Esophagus squamous epithelium (tissue), 5 donors: ENCODE measurements at regions not wholly inside any gene's neighbourhood (a gene's known extent, or its start where the extent isn't known, plus 50 kb on each side); places are given as distances from the start of the nearest gene placed in this dataset.

Source experiments
- DNase-seq: peaks from one replicate; lab custom pipeline; 2025; lab: John Stamatoyannopoulos, UW
- H3K27ac ChIP-seq, 4 donors: fragments of 200-600 bp; sonication (generic); one replicate each; pipeline ENCODE4 v1.5.1; 2016 to 2019; ENCODE audit warnings: mild to moderate bottlenecking in 1 of 4
- H3K27me3 ChIP-seq, 4 donors: fragments of 200-600 bp; sonication (generic); 1 replicate in 3 of 4; 2 replicates in 1 of 4; pipeline versions ENCODE4 v1.5.1 to v1.6.0; 2017 to 2021; ENCODE audit warnings: antibody characterized with exemption in 1 of 4
- H3K36me3 ChIP-seq, 3 donors: fragments of 200-600 bp; sonication (generic); one replicate each; pipeline ENCODE4 v1.5.1; 2016 to 2019
- H3K4me1 ChIP-seq, 3 donors: fragments of 200-600 bp; sonication (generic); one replicate each; pipeline ENCODE4 v1.5.1; 2017 to 2019
- H3K4me3 ChIP-seq, 4 donors: fragments of 200-600 bp; sonication (generic); 1 replicate in 3 of 4; 2 replicates in 1 of 4; pipeline ENCODE4 v1.5.1; 2016 to 2019; ENCODE audit warnings: mild to moderate bottlenecking in 2 of 4, moderate library complexity in 1 of 4
- H3K9me3 ChIP-seq, 3 donors: fragments of 200-600 bp; sonication (generic); one replicate each; pipeline ENCODE4 v1.5.1; 2016 to 2019
- CTCF ChIP-seq, 6 experiments: fragments of 450-650 bp in 4 of 6; fragments of 200-600 bp in 2 of 6; sonication (generic) in 2 of 6; IDR thresholded peaks; one replicate each; pipeline ENCODE4 v1.5.1; 2016 to 2019; ENCODE audit warnings: antibody characterized with exemption in 6 of 6, mild to moderate bottlenecking in 4 of 6, moderate library complexity in 4 of 6
- POLR2A ChIP-seq, 4 donors: fragments of 450-650 bp; IDR thresholded peaks; one replicate each; pipeline ENCODE4 v1.6.1; 2017; ENCODE audit warnings: antibody characterized with exemption in 4 of 4, mild to moderate bottlenecking in 4 of 4, moderate library complexity in 3 of 4
- WGBS, 2 donors: methylation state at CpG; one replicate each; pipeline ENCODE4 v1.1.5; 2018; 5-methylcytosine and 5-hydroxymethylcytosine counted together
- intact Hi-C: fragments of 100-400 bp; cut with DNase I; formaldehyde crosslinking; loops from one replicate; pipeline ENCODE4 v1.15.0; 2022
- donor health status: DM: yes; HTN: yes; CAD: no.

DNA sequence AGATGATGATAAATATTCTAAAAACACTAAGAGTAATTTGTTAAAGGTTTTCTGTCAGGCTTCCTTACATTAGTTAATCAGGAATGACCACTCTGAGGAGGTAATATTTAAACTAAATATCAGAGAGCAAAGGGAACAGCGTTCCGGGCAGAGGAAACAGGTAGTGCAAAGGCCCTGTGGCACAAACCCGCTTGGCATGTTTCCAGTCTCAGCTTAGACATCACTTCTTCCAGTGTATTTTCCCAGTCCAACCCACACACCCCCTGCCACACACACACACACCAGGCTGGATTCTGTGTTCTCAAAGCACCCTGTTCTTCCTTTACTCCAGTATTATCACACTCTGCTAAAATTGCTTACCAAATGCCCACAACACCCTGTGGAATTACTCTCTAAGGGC, 247.1 kb downstream of the RPS29 start:
- Histone ChIP-seq H3K36me3 (no peaks in the 10 kb centered on the region), H3K4me3 (no peak overlapping the region), H3K27me3 (no peaks in the 10 kb centered on the region), H3K4me1 (no peaks in the 10 kb centered on the region), H3K9me3 (no peaks in the 10 kb centered on the region), H3K27ac (no peak overlapping the region)
- intact Hi-C loops, result no loop called here
- no peak for DNase-seq
- WGBS, 2 donors, result 84 to 93% methylated on average over 3 of the region's 3 CpGs
- TF ChIP-seq CTCF (IDR thresholded peaks at IDR 0.05) (no peak), POLR2A (IDR thresholded peaks at IDR 0.05) (no peak)

DNA sequence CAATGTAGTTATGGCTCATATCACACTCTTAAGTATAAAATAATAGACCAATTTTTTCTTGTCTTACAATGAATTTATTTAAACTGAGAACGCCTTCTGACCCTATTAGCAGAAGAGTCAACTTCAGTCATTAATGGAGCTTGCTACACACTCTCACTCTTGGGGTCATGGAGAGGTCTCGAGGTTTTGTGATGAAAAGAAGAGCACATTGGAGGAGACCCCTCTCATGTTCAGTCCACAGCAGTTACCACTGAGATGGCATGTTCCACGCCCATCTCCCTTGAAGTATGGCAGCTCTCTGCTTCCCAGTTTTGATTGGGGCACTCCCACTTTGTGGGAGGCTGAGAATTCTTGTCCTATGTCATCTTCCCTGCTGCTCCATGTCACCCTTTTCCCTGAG, 266.4 kb downstream of the RPS29 start:
- H3K9me3 ChIP-seq, result no peaks in the 10 kb centered on the region

GRCh38 chr14:49315570-49315969, 270.6 kb downstream of the RPS29 start:
- H3K36me3 ChIP-seq, result no peaks in the 10 kb centered on the region
- intact Hi-C loops, result no loop called here
- WGBS, 2 donors, result 62 to 64% methylated on average over 4 of the region's 4 CpGs
- no peak for DNase-seq
- H3K4me1 ChIP-seq, result no peaks in the 10 kb centered on the region
- TF ChIP-seq POLR2A (IDR thresholded peaks at IDR 0.05), result no peak
- no peak for TF ChIP-seq CTCF (IDR thresholded peaks at IDR 0.05)
- no peaks in the 10 kb centered on the region for H3K9me3 ChIP-seq
- H3K27ac ChIP-seq, result no peak overlapping the region
- H3K4me3 ChIP-seq, result no peak overlapping the region
- no peaks in the 10 kb centered on the region for H3K27me3 ChIP-seq

More for the DNA sequence above, 266.4 kb downstream of the RPS29 start:
- H3K4me3 ChIP-seq, result no peak overlapping the region
- intact Hi-C loops, result no loop called here
- no peaks in the 10 kb centered on the region for H3K27me3 ChIP-seq
- 36 to 50% methylated on average over 3 of the region's 3 CpGs for WGBS, 2 donors
- H3K27ac ChIP-seq, result no peak overlapping the region
- no peaks in the 10 kb centered on the region for H3K36me3 ChIP-seq
- no peaks in the 10 kb centered on the region for H3K4me1 ChIP-seq
- TF ChIP-seq CTCF (IDR thresholded peaks at IDR 0.05) (no peak), POLR2A (IDR thresholded peaks at IDR 0.05) (no peak)
- DNase-seq, result no peak

DNA sequence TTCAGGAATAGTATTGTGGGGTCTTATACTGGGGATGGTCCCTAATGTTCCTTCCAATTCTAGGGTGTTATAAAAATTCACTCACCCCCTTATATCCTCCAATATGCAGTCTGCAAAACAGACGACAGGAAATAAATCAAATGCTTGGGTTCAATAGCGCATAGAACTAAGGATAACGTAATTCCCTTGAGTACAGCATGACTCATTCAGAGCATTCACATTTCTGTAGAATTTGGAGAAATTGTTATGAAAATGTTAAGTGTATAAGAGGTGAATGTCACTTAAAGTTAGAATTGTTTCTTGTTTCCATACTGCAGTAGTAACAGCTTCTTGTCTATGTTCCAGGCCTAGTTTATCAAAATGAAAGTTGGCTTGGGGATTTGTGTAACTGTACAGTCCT, 271.4 kb downstream of the RPS29 start:
- Histone ChIP-seq H3K27ac (no peak overlapping the region), H3K36me3 (no peaks in the 10 kb centered on the region), H3K27me3 (no peaks in the 10 kb centered on the region), H3K4me1 (no peaks in the 10 kb centered on the region), H3K4me3 (no peak overlapping the region), H3K9me3 (no peaks in the 10 kb centered on the region)
- intact Hi-C loops, result no loop called here
- WGBS, 2 donors, result 42 to 59% methylated on average over 3 of the region's 3 CpGs
- TF ChIP-seq CTCF (IDR thresholded peaks at IDR 0.05), result no peak
- no peak for DNase-seq

DNA sequence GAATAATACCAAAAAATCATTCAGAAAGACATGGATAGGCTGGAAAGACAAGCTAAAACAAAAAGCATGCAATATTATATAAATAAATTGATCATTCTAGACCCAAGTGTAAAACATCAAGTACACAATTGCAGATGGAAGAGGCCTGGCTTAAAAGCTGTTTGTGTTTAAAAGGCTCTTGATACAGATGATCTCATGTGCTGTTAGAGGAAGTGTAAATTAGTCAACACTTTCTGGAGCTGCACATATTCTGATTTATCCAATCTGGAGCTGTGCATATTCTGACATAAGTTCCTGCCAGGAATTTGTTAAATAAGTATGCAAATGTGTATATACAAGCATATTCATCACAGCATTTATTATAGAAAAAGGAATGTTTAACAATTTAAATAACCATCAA, 273.1 kb downstream of the RPS29 start:
- Histone ChIP-seq H3K4me1 (no peaks in the 10 kb centered on the region), H3K4me3 (no peak overlapping the region), H3K27ac (no peak overlapping the region), H3K27me3 (no peaks in the 10 kb centered on the region), H3K9me3 (no peaks in the 10 kb centered on the region), H3K36me3 (no peaks in the 10 kb centered on the region)
- TF ChIP-seq POLR2A (IDR thresholded peaks at IDR 0.05) (no peak), CTCF (IDR thresholded peaks at IDR 0.05) (no peak)
- intact Hi-C loops, result no loop called here
- DNase-seq, result no peak
